Hepatocyte (in vitro differentiated cells): ENCODE measurements at regions not wholly inside any gene's neighbourhood (a gene's known extent, or its start where the extent isn't known, plus 50 kb on each side); places are given as distances from the start of the nearest gene placed in this dataset.

Experiments
- DNase-seq: peaks from one replicate; pipeline ENCODE4 v3.0.0-alpha.2; 2016; ENCODE audit warnings: low spot score
- H2AFZ ChIP-seq: fragments of 200-600 bp; sonication (generic); 2 replicates; pipeline ENCODE4 v1.6.0; 2016; ENCODE audit warnings: antibody characterized with exemption, mild to moderate bottlenecking
- H3K27ac ChIP-seq: fragments of 200-600 bp; sonication (generic); 2 replicates; pipeline ENCODE4 v1.5.1; 2016; ENCODE audit warnings: mild to moderate bottlenecking
- H3K27me3 ChIP-seq: fragments of 200-600 bp; sonication (generic); 2 replicates; pipeline ENCODE4 v1.6.1; 2016
- H3K36me3 ChIP-seq: fragments of 200-600 bp; sonication (generic); replicated peaks from 2 replicates; pipeline ENCODE4 v1.5.1; 2016; ENCODE audit warnings: low read depth; ENCODE audit not compliant: insufficient read depth
- H3K4me1 ChIP-seq: fragments of 200-600 bp; sonication (generic); 2 replicates; pipeline ENCODE4 v1.5.1; 2016; ENCODE audit warnings: mild to moderate bottlenecking, moderate library complexity; ENCODE audit not compliant: insufficient read depth
- H3K4me2 ChIP-seq: fragments of 200-600 bp; sonication (generic); 2 replicates; pipeline ENCODE4 v1.6.0; 2016
- H3K4me3 ChIP-seq: fragments of 200-600 bp; sonication (generic); 2 replicates; pipeline ENCODE4 v1.5.1; 2016; ENCODE audit warnings: mild to moderate bottlenecking
- H3K79me2 ChIP-seq: fragments of 200-600 bp; sonication (generic); 2 replicates; pipeline ENCODE4 v1.6.0; 2017; ENCODE audit warnings: mild to moderate bottlenecking
- H3K9me2 ChIP-seq: fragments of 200-600 bp; sonication (generic); replicated peaks from 2 replicates; pipeline ENCODE4 v1.6.0; 2017; ENCODE audit warnings: mild to moderate bottlenecking; ENCODE audit not compliant: insufficient read depth
- H3K9me3 ChIP-seq: fragments of 200-600 bp; sonication (generic); 2 replicates; pipeline ENCODE4 v1.5.1; 2016; ENCODE audit warnings: low read depth, mild to moderate bottlenecking
- H4K20me1 ChIP-seq: fragments of 200-600 bp; sonication (generic); 2 replicates; pipeline ENCODE4 v1.6.0; 2016; ENCODE audit warnings: mild to moderate bottlenecking; ENCODE audit not compliant: insufficient read depth, poor library complexity, severe bottlenecking
- EZH2 ChIP-seq: fragments of 200-600 bp; sonication (generic); IDR thresholded peaks from 2 replicates; pipeline ENCODE4 v1.6.1; 2016; ENCODE audit warnings: antibody characterized with exemption, mild to moderate bottlenecking, borderline replicate concordance
- EZH2phosphoT487 ChIP-seq: fragments of 200-600 bp; sonication (generic); IDR thresholded peaks from one replicate; pipeline ENCODE4 v1.6.1; 2018; ENCODE audit warnings: antibody characterized with exemption, mild to moderate bottlenecking, low read depth, moderate library complexity; ENCODE audit not compliant: unreplicated experiment, severe bottlenecking
- WGBS: methylation state at CpG from one replicate; pipeline ENCODE4 v1.1.6; 2016; ENCODE audit warnings: low lambda C conversion rate; ENCODE audit errors: missing lambda C conversion rate; 5-methylcytosine and 5-hydroxymethylcytosine counted together
- TF ChIP-seq, protein P1 (sequence below): fragments of 200-600 bp; sonication (generic); IDR thresholded peaks from 2 replicates; pipeline ENCODE4 v1.5.1; 2016; ENCODE audit warnings: antibody characterized with exemption, mild to moderate bottlenecking; ENCODE audit not compliant: poor library complexity

DNA sequence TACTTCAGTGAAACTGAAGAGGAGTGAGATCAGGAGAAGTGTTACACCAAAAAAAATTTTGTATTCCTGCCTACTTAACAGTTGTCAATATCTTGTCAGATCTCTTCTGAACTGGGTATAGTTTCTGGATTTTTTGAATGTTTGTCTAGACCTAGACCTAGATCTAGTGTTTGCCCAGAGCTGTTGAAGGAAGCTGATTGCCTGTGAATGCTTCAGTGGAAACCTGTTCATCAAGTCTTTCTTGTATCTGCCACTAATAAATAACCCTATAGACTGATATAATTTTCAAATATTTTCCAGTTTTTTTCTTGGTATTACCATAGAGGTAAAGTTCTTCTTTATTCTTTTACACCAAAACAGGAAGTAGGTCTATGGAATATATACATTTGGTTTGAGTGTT lies 781.5 kb upstream of the FBXO33 start:
- no peaks in the 10 kb centered on the region for H4K20me1 ChIP-seq
- no peak overlapping the region for H3K27ac ChIP-seq
- H3K4me2 ChIP-seq, result no peak overlapping the region
- H3K36me3 ChIP-seq, result no peaks in the 10 kb centered on the region
- H2AFZ ChIP-seq, result no peak overlapping the region
- no peak for TF ChIP-seq EZH2phosphoT487
- TF ChIP-seq EZH2, result no peak
- TF ChIP-seq, protein P1, sequence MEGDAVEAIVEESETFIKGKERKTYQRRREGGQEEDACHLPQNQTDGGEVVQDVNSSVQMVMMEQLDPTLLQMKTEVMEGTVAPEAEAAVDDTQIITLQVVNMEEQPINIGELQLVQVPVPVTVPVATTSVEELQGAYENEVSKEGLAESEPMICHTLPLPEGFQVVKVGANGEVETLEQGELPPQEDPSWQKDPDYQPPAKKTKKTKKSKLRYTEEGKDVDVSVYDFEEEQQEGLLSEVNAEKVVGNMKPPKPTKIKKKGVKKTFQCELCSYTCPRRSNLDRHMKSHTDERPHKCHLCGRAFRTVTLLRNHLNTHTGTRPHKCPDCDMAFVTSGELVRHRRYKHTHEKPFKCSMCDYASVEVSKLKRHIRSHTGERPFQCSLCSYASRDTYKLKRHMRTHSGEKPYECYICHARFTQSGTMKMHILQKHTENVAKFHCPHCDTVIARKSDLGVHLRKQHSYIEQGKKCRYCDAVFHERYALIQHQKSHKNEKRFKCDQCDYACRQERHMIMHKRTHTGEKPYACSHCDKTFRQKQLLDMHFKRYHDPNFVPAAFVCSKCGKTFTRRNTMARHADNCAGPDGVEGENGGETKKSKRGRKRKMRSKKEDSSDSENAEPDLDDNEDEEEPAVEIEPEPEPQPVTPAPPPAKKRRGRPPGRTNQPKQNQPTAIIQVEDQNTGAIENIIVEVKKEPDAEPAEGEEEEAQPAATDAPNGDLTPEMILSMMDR, result no peak
- H3K79me2 ChIP-seq, result no peaks in the 10 kb centered on the region
- H3K27me3 ChIP-seq, result no peaks in the 10 kb centered on the region
- no peaks in the 10 kb centered on the region for H3K9me2 ChIP-seq
- H3K4me3 ChIP-seq, result no peak overlapping the region
- no peak for DNase-seq
- no peaks in the 10 kb centered on the region for H3K4me1 ChIP-seq
- no peaks in the 10 kb centered on the region for H3K9me3 ChIP-seq

GRCh38 chr14:40204441-40205175 lies 772.4 kb upstream of the FBXO33 start:
- Histone ChIP-seq H3K27me3 (no peaks in the 10 kb centered on the region), H3K9me3 (no peaks in the 10 kb centered on the region), H3K79me2 (no peaks in the 10 kb centered on the region), H3K4me1 (no peaks in the 10 kb centered on the region), H2AFZ (no peak overlapping the region), H3K9me2 (no peaks in the 10 kb centered on the region), H4K20me1 (no peaks in the 10 kb centered on the region), H3K4me2 (no peak overlapping the region), H3K4me3 (no peak overlapping the region), H3K27ac (no peak overlapping the region), H3K36me3 (no peaks in the 10 kb centered on the region)
- TF ChIP-seq, protein P1, result no peak
- TF ChIP-seq EZH2 (no peak), EZH2phosphoT487 (no peak)
- WGBS, result 90% methylated on average over 11 of the region's 11 CpGs
- DNase-seq, result no peak

DNA sequence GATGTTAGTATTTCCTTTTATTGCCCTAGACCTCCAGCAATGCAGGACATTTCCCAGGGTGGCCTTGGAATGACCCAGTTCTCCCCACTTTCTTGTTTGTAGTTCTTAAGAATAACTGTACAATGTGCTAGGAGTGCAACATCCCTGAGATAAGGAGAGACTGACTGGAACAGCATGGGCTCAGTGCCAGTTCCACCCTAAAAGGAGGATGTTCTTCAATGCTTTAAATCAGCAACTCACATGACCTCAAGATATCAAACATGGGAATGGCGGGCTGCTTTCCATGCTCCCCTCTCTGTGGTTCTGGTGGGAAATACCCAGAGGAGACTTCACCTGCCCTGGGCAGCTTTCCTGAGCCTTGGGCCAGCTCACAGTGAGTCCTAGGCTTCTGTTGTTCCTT lies 766.9 kb upstream of the FBXO33 start:
- no peaks in the 10 kb centered on the region for H3K79me2 ChIP-seq
- TF ChIP-seq EZH2phosphoT487, result no peak
- no peak for TF ChIP-seq EZH2
- TF ChIP-seq, protein P1, result no peak
- H3K27ac ChIP-seq, result no peak overlapping the region
- no peak overlapping the region for H2AFZ ChIP-seq
- H3K36me3 ChIP-seq, result no peaks in the 10 kb centered on the region
- WGBS, result 100% methylated on average over 1 of the region's 1 CpG
- no peaks in the 10 kb centered on the region for H3K4me1 ChIP-seq
- H4K20me1 ChIP-seq, result no peaks in the 10 kb centered on the region
- no peaks in the 10 kb centered on the region for H3K9me2 ChIP-seq
- H3K4me3 ChIP-seq, result no peak overlapping the region
- no peaks in the 10 kb centered on the region for H3K27me3 ChIP-seq
- no peak overlapping the region for H3K4me2 ChIP-seq
- no peaks in the 10 kb centered on the region for H3K9me3 ChIP-seq
- DNase-seq, result no peak
